HG03439 (cell line): ENCODE measurements at regions not wholly inside any gene's neighbourhood (a gene's known extent, or its start where the extent isn't known, plus 50 kb on each side); places are given as distances from the start of the nearest gene placed in this dataset.

ENCODE experiments used
- ATAC-seq: cut with Tn5 transposase; IDR thresholded peaks from one replicate; pipeline ENCODE4 v1.9.1; 2021; ENCODE audit warnings: mild to moderate bottlenecking, moderate library complexity; ENCODE audit not compliant: unreplicated experiment

DNA sequence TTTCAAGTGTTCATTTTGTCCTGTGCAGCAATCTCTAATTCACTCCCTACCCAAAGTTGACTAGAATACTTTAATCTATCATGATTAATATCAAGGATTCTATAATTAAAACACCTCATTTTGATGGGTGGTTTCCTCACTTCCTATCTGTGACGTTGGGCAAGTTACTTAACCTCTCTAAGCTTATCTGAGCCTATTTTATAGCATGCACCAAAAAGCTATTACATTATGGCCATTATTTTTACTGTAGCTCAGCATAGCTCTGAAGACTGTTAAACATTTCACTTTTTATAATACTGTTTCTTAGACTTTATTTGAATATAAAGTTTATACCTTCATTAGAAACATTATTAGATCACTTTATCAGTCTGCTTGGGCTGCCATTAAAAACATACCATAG is 579.6 kb upstream of the NXPH2 start:
- ATAC-seq: no peak

- ATAC-seq: no peak
Observed at GRCh38 chr2:139357972-139358371, 577.8 kb upstream of the NXPH2 start.

DNA sequence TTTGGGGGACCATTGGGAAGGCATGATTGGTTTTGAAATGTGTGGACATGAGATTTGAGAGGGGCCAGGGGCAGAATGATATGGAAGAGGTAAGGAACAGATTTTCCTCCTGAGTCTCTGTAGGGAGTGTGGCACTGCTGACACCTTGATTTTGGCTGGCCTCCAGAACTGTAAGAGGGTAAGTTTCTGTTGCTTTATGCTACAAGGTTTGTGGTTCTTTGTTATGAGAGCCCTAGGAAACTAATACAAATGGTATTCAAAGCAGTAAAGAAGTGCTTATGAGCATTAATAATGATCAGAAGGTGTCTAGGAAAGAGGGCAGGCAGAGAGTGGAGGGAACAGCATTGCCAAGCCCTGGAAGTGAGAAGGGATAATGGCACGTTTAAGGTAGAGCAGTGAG is 574.3 kb upstream of the NXPH2 start:
- no peak for ATAC-seq

GRCh38 chr2:139353874-139354273 is 573.7 kb upstream of the NXPH2 start:
- no peak for ATAC-seq

DNA sequence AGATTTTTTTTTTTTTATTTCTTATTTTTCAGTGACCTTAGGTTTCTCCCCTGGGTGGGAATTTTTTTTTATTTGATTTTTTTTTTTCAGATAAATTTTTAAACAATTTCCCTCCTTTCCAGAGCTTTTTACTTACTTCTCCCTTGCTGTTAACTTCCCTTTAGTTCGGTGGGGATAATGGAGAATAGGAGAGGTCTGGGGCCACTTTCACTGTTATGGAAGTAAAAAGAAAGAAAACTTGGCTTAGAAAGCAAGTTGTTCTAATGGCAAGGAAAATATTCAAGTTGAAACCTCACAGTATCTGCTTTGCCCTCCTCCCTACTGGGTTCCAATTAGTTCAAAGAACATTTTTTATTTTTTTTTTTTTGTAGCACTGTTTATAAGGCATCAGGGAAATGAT is 537.1 kb upstream of the NXPH2 start:
- no peak for ATAC-seq

DNA sequence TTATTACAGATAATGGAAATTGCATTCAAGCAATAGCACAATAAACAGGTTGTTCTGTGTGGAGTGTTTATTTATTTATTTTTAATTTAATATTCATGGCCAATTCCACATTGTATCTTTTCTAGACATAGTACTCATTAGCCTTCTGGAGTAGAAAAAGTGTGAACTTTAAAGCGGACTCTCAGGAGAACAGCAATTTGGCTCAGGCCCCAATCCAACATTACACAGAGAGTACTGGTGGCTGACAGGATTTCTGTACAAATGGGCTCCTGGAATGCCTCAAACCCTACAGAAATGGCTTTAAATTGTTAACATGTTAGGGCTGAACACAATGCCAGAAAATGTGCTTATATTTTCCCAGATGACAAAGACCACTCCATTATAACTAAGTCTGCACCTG is 533.9 kb upstream of the NXPH2 start:
- no peak for ATAC-seq

- no peak for ATAC-seq
Observed at GRCh38 chr2:139296672-139297209, 516.6 kb upstream of the NXPH2 start.

- ATAC-seq: no peak
Observed at GRCh38 chr2:139293992-139294548, 513.9 kb upstream of the NXPH2 start.

DNA sequence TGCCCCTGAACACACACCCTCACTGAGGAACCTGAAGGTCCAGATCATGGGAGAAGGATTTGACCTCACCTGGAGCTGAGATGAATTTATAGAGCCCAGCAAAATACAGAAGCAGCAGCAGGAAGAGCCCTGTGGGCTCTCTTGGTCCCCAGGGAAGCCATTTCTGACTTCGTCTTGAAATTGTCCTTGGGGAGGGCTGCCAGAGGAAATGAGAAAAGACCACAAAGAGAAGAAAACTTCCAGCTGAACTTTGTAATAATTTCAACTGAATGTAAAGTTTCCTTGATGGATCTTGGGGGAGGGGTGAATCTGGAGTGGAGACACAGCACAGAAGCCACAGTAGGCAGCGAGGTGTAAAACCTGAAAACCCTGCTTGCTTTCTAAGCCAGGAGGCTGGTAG is 500.9 kb upstream of the NXPH2 start:
- ATAC-seq: no peak

DNA sequence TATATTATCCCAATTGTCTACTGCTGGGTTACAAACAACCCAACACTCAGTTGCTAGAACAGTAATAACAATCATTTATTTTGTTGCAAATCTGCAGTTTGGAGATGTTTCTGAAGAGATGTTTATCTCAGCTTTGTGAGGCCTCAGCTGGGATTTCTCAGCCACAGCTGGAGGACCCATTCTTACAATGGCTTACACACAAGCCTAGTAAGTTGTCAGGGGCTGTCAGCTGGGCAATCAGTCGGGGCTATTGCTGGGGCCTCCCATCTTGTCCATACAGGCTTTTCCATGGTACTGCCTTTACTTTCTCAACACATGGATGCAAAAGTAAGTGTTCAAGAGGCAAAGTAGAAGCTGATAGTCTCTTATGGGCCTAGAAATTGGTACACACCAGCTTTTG is 491.7 kb upstream of the NXPH2 start:
- ATAC-seq: no peak

- no peak for ATAC-seq
Observed at GRCh38 chr2:139271149-139271548, 491.0 kb upstream of the NXPH2 start.

DNA sequence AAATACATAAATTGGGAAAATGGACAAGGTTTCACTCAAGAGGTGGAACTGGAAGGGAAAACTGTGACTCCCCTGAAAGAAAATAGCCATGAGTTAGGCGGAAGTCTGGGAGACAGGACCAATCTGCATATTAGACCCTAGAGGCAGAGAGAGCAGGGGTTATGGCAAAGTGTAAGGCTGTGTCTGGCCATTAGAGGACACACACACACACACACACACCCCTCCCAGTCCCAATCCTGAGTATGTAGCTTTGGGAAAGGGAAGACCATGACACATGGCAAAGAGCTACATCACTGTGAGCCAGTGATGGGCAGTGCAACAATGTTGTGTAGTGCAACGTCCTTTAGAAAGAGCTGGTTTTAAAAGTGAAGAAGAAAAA is 479.9 kb upstream of the NXPH2 start:
- ATAC-seq: no peak

DNA sequence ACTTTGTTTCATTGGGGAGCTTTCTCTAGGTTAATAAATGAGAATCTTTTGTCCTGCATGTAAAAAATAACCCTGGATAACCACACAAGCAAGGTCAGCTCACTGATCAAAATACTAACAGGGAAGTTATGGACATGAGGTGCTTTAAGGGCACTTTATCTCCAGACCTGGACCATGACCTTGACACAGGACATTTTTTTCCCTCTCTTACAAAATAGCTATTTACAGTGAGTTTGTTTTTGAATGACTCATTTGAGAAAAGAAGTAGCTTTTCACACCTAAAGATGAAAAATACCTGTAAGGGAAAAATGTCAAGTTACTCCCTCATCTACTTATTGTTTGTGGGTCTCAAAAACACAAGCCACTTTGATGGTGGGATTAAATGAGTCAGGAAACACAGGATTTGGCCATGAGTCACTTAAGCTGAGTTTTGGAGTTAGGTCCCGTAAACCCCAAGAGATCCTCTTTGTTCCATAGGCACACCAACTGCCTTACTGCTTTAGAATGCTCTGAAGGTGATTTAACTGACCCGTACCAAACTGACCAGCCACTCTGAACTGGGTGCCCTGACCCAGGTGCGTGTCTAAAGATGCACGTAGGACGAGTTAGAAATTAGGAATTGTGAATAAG is 479.3 kb upstream of the NXPH2 start:
- no peak for ATAC-seq

DNA sequence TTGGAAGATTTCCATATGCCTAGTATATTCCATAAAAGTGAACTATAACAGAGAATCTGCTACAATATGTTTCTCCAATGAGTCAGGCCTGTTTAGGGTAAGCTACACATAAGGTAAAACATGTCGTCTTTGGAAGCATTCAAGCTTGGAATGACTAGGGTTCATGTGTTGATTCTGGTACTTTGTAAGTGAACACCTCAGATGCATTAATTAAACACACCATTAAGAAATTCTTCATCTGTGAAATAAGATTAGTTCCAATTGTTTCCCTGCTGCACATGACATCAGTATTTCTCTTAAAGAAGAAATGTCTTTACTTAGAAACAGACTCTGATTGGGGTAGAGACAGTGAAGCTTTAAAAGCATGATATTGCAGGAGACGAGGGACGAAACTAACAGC is 461.1 kb upstream of the NXPH2 start:
- ATAC-seq: no peak

GRCh38 chr2:139237023-139237422 is 456.8 kb upstream of the NXPH2 start:
- ATAC-seq: no peak

- no peak for ATAC-seq
Observed at GRCh38 chr2:139230881-139231280, 450.7 kb upstream of the NXPH2 start.

DNA sequence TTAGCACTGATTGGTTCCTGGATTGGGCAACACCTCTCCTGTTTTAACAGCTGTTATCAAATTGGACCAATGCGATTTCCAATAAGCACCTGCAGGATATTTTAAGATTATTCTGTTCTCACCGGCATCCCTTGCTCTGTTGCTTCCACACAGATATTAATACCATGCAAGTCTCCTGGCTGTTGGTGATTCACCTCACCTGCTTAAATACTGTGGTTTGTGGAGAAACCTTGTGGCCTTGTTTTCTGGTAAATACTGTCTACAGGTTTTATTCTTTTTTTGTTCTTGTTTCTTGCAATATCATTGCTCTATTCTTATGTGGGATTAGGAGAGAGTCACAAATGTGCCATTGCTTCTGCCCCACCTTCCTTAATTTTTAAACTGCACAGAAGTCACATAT is 448.1 kb upstream of the NXPH2 start:
- no peak for ATAC-seq

- ATAC-seq: no peak
Observed at GRCh38 chr2:139225961-139226360, 445.8 kb upstream of the NXPH2 start.

DNA sequence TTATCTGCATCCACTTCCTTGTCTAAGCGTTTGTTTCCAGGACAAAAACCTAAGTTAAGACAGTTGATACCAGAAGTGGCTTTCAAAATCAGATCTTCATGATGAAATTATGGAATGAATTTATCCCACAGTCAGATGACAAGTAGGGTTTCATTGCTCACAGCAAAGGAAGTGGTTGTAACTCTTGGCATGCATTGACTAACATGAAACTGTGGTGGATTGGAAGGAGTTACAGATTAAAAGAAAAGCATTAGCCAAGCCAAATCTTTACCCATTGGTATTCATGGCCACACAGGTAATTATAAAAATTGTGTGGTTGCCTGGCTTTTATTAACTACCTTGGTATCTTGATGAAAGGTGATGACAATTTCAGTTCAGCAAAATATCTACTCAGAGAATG is 438.0 kb upstream of the NXPH2 start:
- no peak for ATAC-seq

- ATAC-seq: no peak
Observed at GRCh38 chr2:139217641-139218040, 437.5 kb upstream of the NXPH2 start.

DNA sequence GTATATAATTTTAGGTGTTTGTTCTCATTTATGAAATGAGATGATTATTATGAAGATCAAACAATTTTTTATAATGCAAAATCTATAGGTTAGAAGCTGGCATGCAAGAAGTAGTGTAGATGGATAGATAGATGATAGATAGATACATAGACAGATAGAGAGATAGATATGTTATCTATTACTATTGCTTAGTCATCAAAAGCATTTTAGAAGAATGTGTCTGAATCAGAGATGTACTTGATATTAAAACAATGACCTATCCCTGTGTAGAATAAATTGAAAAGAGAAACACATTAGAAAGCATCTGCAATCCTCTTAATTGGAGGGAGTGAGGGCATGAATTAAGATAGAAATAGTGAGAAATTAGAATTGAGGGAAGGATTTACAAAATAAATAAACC is 436.2 kb upstream of the NXPH2 start:
- no peak for ATAC-seq

DNA sequence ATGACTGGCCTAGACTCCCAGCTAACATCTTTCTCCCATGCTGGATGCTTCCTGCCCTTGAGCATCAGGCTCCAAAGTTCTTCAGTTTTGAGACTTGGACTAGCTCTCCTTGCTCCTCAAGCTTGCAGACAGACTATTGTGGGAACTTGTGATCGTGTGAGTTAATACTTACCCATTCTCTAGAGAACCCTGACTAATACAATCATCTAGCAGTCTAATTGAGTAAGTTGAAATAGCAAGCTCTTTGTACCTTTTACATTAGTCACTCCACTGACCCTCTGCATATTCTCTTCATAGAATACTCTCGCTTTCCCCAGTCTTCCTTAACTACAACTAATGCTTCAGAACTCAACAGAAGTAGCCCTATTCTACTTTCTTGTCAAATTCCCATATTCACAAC is 434.6 kb upstream of the NXPH2 start:
- no peak for ATAC-seq

DNA sequence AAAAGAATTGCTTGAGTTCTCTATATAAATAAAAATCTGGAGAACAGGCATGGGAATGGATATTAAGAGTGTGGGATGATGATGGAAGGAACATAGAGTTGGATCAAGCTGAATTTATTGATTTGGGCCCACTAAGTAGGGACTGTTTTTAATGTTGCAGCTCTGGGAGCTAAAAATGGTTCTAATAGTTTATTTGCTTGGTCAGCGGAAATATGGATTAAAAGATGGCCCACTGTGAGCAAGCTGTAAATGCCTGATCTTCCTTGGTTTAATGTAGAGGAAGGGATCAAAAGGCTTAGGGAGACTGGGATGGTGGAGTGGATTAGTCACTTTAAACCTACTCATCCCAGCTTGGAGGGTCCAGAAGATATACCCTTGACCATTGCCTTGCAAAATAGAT is 429.4 kb upstream of the NXPH2 start:
- ATAC-seq: no peak
